Mesenchymal stem cell (in vitro differentiated cells and primary cell): ENCODE measurements at regions not wholly inside any gene's neighbourhood (a gene's known extent, or its start where the extent isn't known, plus 50 kb on each side); places are given as distances from the start of the nearest gene placed in this dataset.

Experiments
- DNase-seq: peaks from one replicate; pipeline ENCODE4 v3.0.0-alpha.2; 2013
- H2AFZ ChIP-seq: one replicate; pipeline ENCODE4 v1.6.1; 2013; ENCODE audit warnings: low read depth, mild to moderate bottlenecking, control low read depth, inconsistent platforms, low read length, moderate library complexity
- H2AK5ac ChIP-seq: 2 replicates; pipeline ENCODE4 v1.6.1; 2013; ENCODE audit warnings: low read length, moderate library complexity, mild to moderate bottlenecking, inconsistent platforms; ENCODE audit not compliant: severe bottlenecking
- H2BK120ac ChIP-seq: one replicate; pipeline ENCODE4 v1.6.1; 2013; ENCODE audit warnings: low read depth, mild to moderate bottlenecking, inconsistent platforms, low read length, moderate library complexity
- H2BK12ac ChIP-seq, 2 experiments: one replicate each; pipeline ENCODE4 v1.6.1; 2013; ENCODE audit warnings: inconsistent platforms in 2 of 2, low read length in 2 of 2, mild to moderate bottlenecking in 2 of 2, moderate library complexity in 2 of 2, control low read depth in 1 of 2
- H2BK15ac ChIP-seq: one replicate; pipeline ENCODE4 v1.6.1; 2013; ENCODE audit warnings: mild to moderate bottlenecking, low read depth, inconsistent platforms; ENCODE audit not compliant: poor library complexity, severe bottlenecking
- H2BK5ac ChIP-seq: 2 replicates; pipeline ENCODE4 v1.6.1; 2013; ENCODE audit warnings: low read depth, mild to moderate bottlenecking, low read length, control low read depth, inconsistent platforms; ENCODE audit not compliant: poor library complexity, severe bottlenecking
- H3K14ac ChIP-seq, 2 experiments: one replicate each; pipeline ENCODE4 v1.6.1; 2013; ENCODE audit warnings: inconsistent platforms in 2 of 2, low read length in 2 of 2, control low read depth in 1 of 2, mild to moderate bottlenecking in 1 of 2, moderate library complexity in 1 of 2
- H3K18ac ChIP-seq, 2 experiments: one replicate each; pipeline ENCODE4 v1.6.1; 2013; ENCODE audit warnings: inconsistent platforms in 2 of 2, low read length in 2 of 2, control low read depth in 1 of 2, low read depth in 1 of 2, mild to moderate bottlenecking in 1 of 2
- H3K23ac ChIP-seq, 2 experiments: one replicate each; pipeline ENCODE4 v1.6.1; 2013; ENCODE audit warnings: inconsistent platforms in 2 of 2, low read length in 2 of 2, mild to moderate bottlenecking in 2 of 2, moderate library complexity in 2 of 2, control low read depth in 1 of 2
- H3K27ac ChIP-seq: 2 replicates; pipeline ENCODE4 v1.5.1; 2013; ENCODE audit warnings: mild to moderate bottlenecking, moderate library complexity, low read length, control low read depth, inconsistent platforms; ENCODE audit not compliant: poor library complexity, severe bottlenecking
- H3K27me3 ChIP-seq, 2 experiments: 2 replicates each; pipeline versions ENCODE4 v1.6.1 to v1.7.0; 2013; ENCODE audit warnings: low read length in 2 of 2, mild to moderate bottlenecking in 2 of 2, moderate library complexity in 2 of 2, control low read depth in 1 of 2, inconsistent platforms in 1 of 2; ENCODE audit not compliant: control insufficient read depth in 1 of 2, insufficient read depth in 1 of 2
- H3K36me3 ChIP-seq, 2 experiments: 2 replicates each; pipeline versions ENCODE4 v1.6.1 to v1.7.0; 2013; ENCODE audit warnings: low read length in 2 of 2, control low read depth in 1 of 2, inconsistent platforms in 1 of 2, low read depth in 1 of 2, mild to moderate bottlenecking in 1 of 2; ENCODE audit not compliant: insufficient read depth in 2 of 2, control insufficient read depth in 1 of 2
- H3K4ac ChIP-seq, 2 experiments: one replicate each; pipeline ENCODE4 v1.6.1; 2013; ENCODE audit warnings: inconsistent platforms in 2 of 2, low read length in 2 of 2, mild to moderate bottlenecking in 2 of 2, moderate library complexity in 2 of 2, control low read depth in 1 of 2, low read depth in 1 of 2
- H3K4me1 ChIP-seq: 2 replicates; pipeline ENCODE4 v1.6.1; 2013; ENCODE audit warnings: low read depth, low read length, control low read depth; ENCODE audit not compliant: control insufficient read depth, insufficient read depth
- H3K4me2 ChIP-seq: 2 replicates; pipeline ENCODE4 v1.6.1; 2013; ENCODE audit warnings: low read length, mild to moderate bottlenecking, inconsistent platforms; ENCODE audit not compliant: poor library complexity, severe bottlenecking
- H3K4me3 ChIP-seq, 2 experiments: 2 replicates each; pipeline versions ENCODE4 v1.5.1 to v1.7.0; 2013; ENCODE audit warnings: low read length in 2 of 2, mild to moderate bottlenecking in 2 of 2, control low read depth in 1 of 2, low read depth in 1 of 2; ENCODE audit not compliant: insufficient read depth in 1 of 2
- H3K79me1 ChIP-seq: replicated peaks from 2 replicates; pipeline ENCODE4 v1.6.1; 2013; ENCODE audit warnings: mild to moderate bottlenecking, control low read depth, low read length, inconsistent platforms; ENCODE audit not compliant: poor library complexity, severe bottlenecking
- H3K9ac ChIP-seq: 2 replicates; pipeline ENCODE4 v1.7.0; 2013; ENCODE audit warnings: mild to moderate bottlenecking, low read length, moderate library complexity
- H3K9me3 ChIP-seq: 2 replicates; pipeline ENCODE4 v1.7.0; 2013; ENCODE audit warnings: mild to moderate bottlenecking, low read length; ENCODE audit not compliant: control insufficient read depth
- H4K8ac ChIP-seq: one replicate; pipeline ENCODE4 v1.6.1; 2013; ENCODE audit warnings: inconsistent platforms, mild to moderate bottlenecking, low read length, moderate library complexity
- H4K91ac ChIP-seq: one replicate; pipeline ENCODE4 v1.6.1; 2013; ENCODE audit warnings: mild to moderate bottlenecking, low read length, inconsistent platforms
- WGBS: methylation state at CpG from one replicate; pipeline ENCODE4 v1.1.7; 2013; ENCODE audit warnings: mixed read lengths; 5-methylcytosine and 5-hydroxymethylcytosine counted together

DNA sequence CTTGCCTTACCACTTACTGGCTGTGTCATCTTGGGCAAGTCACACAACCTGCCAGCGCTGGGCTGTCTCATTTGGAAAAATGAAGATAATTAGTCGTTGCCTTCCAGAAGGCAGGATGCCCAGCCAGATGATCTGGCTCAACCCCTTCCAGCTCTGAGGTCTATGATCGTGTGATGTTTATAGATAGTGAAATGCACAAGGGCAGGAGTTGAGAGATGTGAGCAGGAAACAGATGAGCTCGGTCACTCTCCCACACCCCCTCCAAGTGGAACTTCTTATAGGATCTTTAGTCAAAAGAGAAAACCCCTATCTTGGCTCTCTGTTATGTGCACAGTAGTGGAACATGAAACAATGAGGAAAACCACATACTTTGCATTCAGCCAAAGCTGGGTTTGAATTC is 336.8 kb upstream of the PPARGC1A start:
- WGBS, result 60% methylated on average over 3 of the region's 4 CpGs
- no peak overlapping the region for H3K27ac ChIP-seq
- no peak overlapping the region for H2BK120ac ChIP-seq
- H3K27me3 ChIP-seq, result no peaks in the 10 kb centered on the region
- peak overlapping the region; percentile 71 for H3K9ac ChIP-seq
- peaks cover 4% of the 10 kb centered on the region for H3K4me1 ChIP-seq
- H2BK15ac ChIP-seq, result no peak overlapping the region
- H3K9me3 ChIP-seq, result no peaks in the 10 kb centered on the region
- no peak overlapping the region for H2BK12ac ChIP-seq
- H4K8ac ChIP-seq, result peak overlapping the region; percentile 19
- H2AFZ ChIP-seq, result no peak overlapping the region
- no peaks in the 10 kb centered on the region for H3K79me1 ChIP-seq
- H3K4ac ChIP-seq, result no peak overlapping the region
- peak overlapping the region in 1 of 2 experiments; percentile 73 for H3K4me3 ChIP-seq
- H3K14ac ChIP-seq, result no peak overlapping the region
- no peak overlapping the region for H3K18ac ChIP-seq
- no peak overlapping the region for H2BK5ac ChIP-seq
- H3K23ac ChIP-seq, result no peak overlapping the region
- no peaks in the 10 kb centered on the region for H3K36me3 ChIP-seq
- DNase-seq, result peak; percentile 27
- no peak overlapping the region for H3K4me2 ChIP-seq
- H2AK5ac ChIP-seq, result no peak overlapping the region
- H4K91ac ChIP-seq, result no peak overlapping the region

DNA sequence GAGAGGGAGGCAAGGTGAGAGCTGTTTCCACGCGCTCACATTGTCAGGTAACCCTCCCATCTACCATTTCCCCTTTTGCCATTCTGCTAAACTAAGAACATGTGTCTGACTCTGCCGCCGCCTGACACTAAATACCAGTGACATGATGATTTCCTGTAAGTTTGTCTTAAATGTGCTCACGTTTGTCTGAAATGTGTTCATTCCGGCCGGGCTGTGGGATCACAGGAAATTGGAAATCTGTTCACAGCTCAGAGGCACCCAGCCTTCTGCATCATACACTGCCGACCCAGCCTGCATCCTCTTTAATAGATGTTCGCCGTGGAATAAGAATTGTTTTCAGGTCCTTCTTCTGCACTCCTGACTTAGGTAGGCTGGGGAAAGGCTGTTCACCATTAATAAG is 336.2 kb upstream of the PPARGC1A start:
- Histone ChIP-seq H2BK5ac (no peak overlapping the region), H3K4me3 (peak overlapping the region in 1 of 2 experiments; percentile 73), H2BK12ac (no peak overlapping the region), H2AK5ac (no peak overlapping the region), H3K14ac (no peak overlapping the region), H2AFZ (no peak overlapping the region), H3K4me1 (peaks cover 4% of the 10 kb centered on the region), H3K79me1 (no peaks in the 10 kb centered on the region), H3K4me2 (no peak overlapping the region), H4K8ac (no peak overlapping the region), H3K27ac (no peak overlapping the region), H3K18ac (no peak overlapping the region), H3K27me3 (no peaks in the 10 kb centered on the region), H4K91ac (no peak overlapping the region), H2BK15ac (no peak overlapping the region), H3K9ac (peak overlapping the region; percentile 71), H2BK120ac (no peak overlapping the region), H3K36me3 (no peaks in the 10 kb centered on the region), H3K4ac (no peak overlapping the region), H3K9me3 (no peaks in the 10 kb centered on the region), H3K23ac (no peak overlapping the region)
- WGBS, result 64% methylated on average over 9 of the region's 10 CpGs
- DNase-seq, result peak; percentile 19

DNA sequence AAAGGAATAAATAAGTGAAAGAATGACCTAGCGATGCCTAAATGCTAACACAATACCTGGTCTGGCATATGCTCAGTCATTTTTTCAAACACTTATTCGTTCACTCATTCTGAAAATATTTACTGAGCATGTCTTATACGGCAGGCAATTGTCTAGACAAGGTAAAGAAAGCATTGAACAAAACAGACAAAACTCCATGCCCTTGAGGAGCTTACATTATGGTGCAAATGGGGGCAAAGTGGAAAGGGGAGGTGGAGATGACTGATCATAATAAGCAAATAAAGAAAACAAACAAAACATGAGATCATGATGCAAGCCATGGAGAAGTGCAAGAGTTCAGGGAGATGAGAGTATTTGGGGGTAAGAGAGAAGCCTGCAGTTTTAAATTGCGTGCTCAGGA is 334.6 kb upstream of the PPARGC1A start:
- H3K4ac ChIP-seq, result no peak overlapping the region
- H3K9me3 ChIP-seq, result no peaks in the 10 kb centered on the region
- H2AK5ac ChIP-seq, result no peak overlapping the region
- no peak overlapping the region for H3K27ac ChIP-seq
- H2BK15ac ChIP-seq, result no peak overlapping the region
- H3K14ac ChIP-seq, result no peak overlapping the region
- no peak overlapping the region for H3K18ac ChIP-seq
- H2BK12ac ChIP-seq, result no peak overlapping the region
- DNase-seq, result no peak
- H3K4me1 ChIP-seq, result peaks cover 4% of the 10 kb centered on the region
- no peak overlapping the region for H4K8ac ChIP-seq
- no peaks in the 10 kb centered on the region for H3K79me1 ChIP-seq
- no peak overlapping the region for H2BK5ac ChIP-seq
- H2BK120ac ChIP-seq, result no peak overlapping the region
- no peak overlapping the region for H3K23ac ChIP-seq
- WGBS, result 85% methylated on average over 3 of the region's 4 CpGs
- H3K4me2 ChIP-seq, result no peak overlapping the region
- no peak overlapping the region for H3K4me3 ChIP-seq
- H3K36me3 ChIP-seq, result no peaks in the 10 kb centered on the region
- no peak overlapping the region for H3K9ac ChIP-seq
- no peak overlapping the region for H4K91ac ChIP-seq
- no peaks in the 10 kb centered on the region for H3K27me3 ChIP-seq
- H2AFZ ChIP-seq, result no peak overlapping the region

DNA sequence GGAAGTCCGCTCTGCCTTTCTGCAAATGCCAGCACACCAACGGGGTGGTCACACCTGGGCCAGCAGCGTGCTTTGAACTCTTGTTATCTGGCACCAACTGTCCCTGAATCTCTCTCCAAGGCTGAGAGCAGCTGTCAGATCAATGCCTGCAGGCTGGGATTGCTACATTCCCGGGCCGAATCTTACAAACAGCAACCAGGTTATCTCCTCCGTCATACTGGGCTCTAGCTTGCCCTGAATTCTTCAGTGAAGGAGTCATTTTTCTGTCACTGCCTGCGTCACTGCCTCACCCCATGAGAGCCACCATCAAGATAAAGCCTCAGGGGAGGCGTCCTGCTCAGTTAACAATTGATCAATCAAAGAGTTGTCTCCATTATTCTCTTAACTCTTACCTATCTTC is 329.4 kb upstream of the PPARGC1A start:
- H2BK12ac ChIP-seq, result no peak overlapping the region
- H4K91ac ChIP-seq, result no peak overlapping the region
- H3K4me2 ChIP-seq, result no peak overlapping the region
- H2AK5ac ChIP-seq, result no peak overlapping the region
- no peak overlapping the region for H2AFZ ChIP-seq
- H3K23ac ChIP-seq, result no peak overlapping the region
- no peak overlapping the region for H3K27ac ChIP-seq
- no peak overlapping the region for H3K18ac ChIP-seq
- H3K4me1 ChIP-seq, result no peaks in the 10 kb centered on the region
- H3K4me3 ChIP-seq, result no peak overlapping the region
- H2BK120ac ChIP-seq, result no peak overlapping the region
- no peak overlapping the region for H2BK5ac ChIP-seq
- H3K14ac ChIP-seq, result no peak overlapping the region
- H3K4ac ChIP-seq, result no peak overlapping the region
- no peaks in the 10 kb centered on the region for H3K79me1 ChIP-seq
- WGBS, result 64% methylated on average over 8 of the region's 8 CpGs
- no peak overlapping the region for H4K8ac ChIP-seq
- H2BK15ac ChIP-seq, result no peak overlapping the region
- H3K36me3 ChIP-seq, result no peaks in the 10 kb centered on the region
- H3K9me3 ChIP-seq, result peaks cover 4% of the 10 kb centered on the region
- no peak for DNase-seq
- no peak overlapping the region for H3K9ac ChIP-seq
- no peaks in the 10 kb centered on the region for H3K27me3 ChIP-seq
